GM18861 (cell line): ENCODE measurements at regions not wholly inside any gene's neighbourhood (a gene's known extent, or its start where the extent isn't known, plus 50 kb on each side); places are given as distances from the start of the nearest gene placed in this dataset.
"Not testable (repeated sequence)": the region's sequence is repeated elsewhere in the genome, so short reads cannot be mapped to it uniquely, and the experiment has no call there.

ENCODE experiments used
- ATAC-seq: cut with Tn5 transposase; IDR thresholded peaks from one replicate; pipeline ENCODE4 v1.9.1; 2021; ENCODE audit not compliant: unreplicated experiment

DNA sequence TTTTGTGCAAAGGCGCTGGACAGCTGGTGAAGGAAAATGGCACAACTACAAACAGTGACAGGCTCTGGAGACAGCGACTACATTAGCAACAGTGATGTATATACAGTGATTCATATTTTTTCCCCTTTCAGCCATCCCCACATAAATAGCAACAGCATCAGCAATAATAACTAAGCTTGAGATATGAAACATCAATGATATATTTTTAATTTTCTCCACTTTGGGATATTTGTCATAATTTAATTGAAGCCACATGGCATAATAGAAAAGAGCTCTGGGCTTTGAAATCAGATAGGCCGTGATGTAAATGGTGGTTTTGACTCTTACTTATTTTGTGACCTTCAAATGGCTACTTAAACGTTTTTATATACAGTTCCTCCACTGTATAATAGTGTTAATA, 764.3 kb upstream of the PRMT6 start:
- ATAC-seq = no peak

DNA sequence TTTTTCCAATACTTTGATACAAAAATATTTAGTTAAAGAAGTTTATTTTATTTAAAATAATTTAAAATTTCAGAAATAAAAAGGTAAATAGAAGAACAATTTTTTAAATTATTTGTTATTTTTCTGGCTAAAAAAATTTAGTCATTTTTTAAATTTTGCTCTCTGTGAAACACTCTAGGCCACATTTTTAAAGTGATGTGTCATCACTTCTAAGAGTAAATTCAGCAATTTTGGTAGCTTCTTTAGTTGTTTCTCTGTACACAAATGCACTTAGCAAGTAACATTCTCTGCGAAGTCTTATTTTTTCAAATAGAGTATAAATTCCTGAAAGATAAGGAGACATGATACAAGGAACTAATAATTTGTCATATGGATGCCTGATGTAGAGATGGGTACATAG, 760.0 kb upstream of the PRMT6 start:
- ATAC-seq = no peak

DNA sequence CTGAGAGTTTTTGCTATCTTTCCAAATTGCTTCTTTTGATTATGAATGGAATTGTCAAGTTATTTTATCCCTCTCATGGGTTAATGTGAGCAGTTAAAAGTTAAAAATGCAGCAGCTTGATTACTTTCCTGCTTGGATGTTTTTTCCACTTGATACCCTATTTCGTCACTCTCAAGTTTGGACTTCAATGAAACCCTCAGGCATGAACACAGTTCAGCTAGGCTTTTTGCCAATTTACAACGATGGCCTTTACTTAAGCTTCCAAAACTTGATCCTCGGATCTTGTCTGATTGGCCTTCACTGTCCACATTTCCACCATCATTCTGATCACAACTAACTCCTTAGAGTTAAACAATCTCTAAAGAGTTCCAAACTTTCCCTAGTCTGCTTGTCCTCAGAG, 752.4 kb upstream of the PRMT6 start:
- no peak for ATAC-seq

DNA sequence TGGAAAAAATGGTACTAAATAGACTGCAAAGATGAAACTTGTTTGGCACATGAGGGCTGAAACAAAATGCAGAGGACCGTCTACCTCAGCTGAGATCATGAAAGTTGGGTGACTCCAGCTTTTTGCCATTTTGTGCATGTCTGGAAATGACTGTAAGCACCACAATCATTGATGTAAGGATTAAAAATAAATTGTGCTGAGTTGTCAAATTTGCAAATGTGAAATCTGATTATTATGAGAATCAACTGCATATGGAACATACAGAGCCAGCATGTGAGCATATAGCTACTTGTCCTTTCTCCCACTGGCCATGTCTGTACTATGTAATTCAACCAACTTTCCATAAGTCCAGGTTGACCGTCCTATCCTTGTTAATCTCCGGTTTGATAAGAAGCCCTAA, 736.9 kb upstream of the PRMT6 start:
- no peak for ATAC-seq

DNA sequence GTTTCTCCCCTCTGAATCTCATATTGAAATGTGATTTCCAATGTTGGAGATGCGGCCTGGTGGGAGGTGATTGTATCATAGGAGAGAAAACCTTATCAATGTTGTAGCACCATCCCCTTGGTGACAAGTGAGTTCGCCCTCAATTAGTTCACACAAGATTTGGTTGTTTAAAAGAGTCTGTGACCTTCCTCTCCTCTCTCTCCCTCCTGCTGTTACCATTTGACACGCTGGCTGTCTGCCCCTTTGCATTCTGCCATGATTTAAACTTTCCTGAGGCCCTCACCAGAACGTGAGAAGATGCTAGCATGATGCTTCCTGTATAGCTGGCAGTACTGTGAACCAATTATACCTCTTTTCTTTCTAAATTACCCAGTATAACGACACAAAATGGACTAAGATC, 730.9 kb upstream of the PRMT6 start:
- ATAC-seq = no peak

DNA sequence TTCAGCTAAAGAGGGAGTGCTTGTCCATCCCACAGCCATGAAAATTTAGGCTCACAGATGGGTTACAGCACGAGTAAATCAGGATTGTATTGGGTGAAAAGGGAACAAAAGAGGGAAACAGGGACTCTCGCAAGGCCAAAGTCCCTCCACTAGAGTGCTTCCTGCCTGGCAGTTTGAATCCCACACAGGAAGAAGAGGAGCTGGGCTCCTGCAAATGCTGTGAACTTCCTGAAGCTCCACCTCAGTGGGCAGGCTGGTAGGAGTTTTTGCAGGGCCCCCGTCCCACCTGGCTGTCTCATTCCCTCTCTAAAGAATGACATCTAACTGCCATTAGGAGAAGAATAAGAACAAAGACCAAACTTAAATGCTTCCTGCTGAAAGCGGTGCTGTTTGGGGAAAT, 712.0 kb upstream of the PRMT6 start:
- no peak for ATAC-seq

DNA sequence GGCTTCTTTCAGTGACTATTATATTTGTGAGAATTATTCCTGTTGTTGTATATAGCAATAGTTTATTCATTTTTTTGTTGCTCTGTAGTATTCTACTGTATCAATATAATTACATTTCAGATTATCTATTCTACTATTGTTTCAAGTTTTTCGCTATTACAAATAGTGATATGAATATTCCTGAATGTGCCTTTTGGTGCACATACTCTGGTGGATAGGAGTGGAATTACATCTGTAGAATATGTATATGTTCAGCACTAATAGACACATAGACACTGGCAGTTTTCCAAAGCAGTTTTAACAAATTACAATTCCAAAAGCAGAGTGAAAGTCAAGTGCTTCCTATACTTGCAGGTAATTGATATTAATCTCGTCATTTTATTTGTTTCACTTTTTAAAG, 696.2 kb upstream of the PRMT6 start:
- ATAC-seq = no peak

DNA sequence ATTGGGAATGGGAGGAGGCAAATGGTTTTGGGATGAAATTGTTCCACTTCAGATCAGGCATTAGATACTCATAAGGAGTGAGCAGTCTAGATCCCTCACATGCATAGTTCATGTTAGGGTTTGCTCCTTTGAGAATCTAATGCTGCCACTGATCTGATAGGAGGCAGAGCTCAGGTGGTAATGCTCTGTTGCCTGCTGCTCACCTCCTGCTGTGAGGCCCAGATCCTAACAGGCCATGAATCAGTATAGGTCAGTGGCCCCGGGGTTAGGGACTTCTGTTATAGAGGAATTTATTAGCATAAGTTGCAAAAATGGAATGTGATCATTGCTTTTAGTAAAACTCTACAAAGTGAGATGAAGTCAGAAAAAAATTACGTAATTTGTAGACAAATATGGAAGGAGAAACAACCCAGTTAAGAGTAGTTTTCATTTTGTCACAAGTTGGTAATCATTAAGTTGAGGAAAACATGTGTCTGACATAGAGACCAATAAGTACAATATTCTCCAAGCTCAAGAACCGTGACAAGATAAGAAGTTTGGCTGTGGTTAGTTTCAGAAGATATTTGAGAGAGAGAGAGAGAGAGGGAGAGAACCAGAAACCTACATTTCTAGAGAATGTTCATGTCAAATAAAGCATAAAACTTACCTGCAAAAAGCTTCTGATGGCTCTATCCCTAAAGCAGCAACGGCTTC, 689.7 kb upstream of the PRMT6 start:
- ATAC-seq = no peak

DNA sequence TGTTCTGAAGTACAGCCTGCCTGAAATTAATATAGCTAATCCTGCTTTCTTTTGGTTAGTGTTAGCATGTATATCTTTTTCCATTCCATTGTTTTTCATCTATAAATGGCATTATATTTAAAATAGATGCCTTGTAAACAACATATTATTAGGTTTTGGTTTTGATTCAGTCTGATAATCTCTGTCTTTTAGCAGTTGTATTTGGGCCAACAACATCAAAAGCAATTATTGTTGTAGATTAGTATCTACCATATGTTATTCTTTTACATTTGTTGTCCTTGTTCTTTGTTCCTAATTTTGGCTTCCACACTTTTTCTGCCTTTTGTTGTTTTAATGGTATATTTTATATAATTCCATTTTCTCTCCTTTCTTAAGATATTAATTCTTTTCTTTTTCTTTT, 678.2 kb upstream of the PRMT6 start:
- no peak for ATAC-seq

DNA sequence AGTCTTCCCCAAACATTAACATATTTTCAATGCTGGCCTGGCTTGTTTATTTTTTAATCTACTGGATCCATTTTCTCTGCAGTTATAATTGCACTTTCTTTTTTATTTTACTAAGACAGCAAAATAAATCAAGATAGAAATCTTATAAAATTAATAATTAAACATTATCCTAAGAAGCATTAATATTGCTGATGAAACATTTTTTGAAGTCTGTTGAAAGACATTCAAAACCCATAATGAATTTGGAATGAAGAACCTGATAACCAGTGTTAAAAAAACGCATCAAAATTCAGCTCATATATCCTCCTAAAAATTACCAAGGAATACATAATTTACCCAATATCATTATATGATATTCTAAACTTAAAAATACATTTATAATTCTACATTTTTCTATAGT, 675.7 kb upstream of the PRMT6 start:
- ATAC-seq = no peak

DNA sequence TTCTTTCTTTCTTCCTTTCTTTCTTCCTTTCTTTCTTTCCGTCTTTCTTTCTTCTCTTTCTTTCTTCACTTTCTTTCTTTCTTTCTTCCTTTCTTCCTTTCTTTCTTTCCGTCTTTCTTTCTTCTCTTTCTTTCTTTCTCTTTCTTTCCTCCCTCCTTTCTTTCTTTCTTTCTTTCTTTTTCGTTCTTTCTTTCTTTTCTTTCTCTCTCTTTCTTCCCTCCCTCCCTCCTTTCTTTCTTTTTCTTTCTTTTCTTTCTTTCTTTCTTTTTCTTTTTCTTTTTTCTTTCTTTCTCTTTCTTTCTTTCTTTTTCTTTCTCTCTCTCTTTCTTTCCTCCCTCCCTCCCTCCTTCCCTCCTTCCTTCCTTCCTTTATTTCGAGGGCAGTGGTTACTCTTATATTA, 667.3 kb upstream of the PRMT6 start:
- ATAC-seq = not testable (repeated sequence)

DNA sequence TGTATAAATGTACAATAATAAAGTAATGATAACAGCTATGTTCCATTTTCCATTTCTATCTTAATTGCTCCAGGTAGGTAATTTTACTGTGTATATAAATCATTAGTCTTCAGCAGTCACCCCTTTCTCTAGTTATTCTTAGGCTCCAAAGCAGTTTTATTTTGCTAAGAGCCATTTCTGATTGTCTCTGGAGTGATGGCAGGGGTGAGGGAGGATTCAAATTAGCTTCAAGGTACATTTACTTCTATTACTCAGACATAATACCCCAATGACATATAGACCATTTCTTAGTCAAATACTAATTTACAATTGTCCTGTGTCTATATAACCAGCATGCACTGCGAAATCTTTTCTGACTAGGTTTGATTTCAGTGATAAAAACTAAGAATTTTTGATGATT, 663.4 kb upstream of the PRMT6 start:
- no peak for ATAC-seq

DNA sequence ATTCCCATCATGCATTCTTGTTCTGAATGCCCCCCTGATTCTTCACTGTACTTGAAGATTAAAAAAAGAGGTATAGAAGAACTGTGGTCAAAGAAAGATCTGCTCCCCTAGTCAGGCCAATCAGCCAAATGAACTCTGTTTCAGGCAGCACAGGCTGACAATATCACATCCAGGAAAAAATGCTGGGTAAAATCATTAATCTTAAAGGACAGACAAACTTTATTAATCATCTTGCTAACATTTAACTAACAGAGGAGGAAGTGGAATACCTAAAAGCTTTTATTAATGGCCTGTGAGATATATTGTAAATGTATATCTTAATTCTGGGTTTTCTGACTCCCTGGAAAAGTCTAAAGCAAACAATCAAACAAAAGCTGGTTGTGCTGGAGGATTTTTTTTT, 660.5 kb upstream of the PRMT6 start:
- ATAC-seq = no peak

DNA sequence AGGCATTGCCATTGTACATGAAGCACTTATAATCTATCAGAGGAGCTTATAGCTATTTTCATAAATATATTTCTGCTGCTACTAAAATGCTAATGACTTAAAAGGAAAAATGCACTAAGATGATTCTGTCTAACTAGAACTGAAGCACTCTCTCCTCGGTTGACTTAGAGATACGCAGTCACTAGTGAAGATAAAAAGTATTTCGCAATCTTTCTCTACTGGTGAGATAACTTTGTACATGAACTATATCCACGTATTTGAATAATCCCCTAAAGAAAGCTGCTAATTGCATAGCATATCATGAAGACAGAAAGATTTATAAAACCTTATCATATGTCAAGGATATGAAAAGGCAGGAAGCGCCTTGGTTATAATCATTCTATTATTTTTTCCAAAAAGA, 658.1 kb upstream of the PRMT6 start:
- ATAC-seq = no peak

DNA sequence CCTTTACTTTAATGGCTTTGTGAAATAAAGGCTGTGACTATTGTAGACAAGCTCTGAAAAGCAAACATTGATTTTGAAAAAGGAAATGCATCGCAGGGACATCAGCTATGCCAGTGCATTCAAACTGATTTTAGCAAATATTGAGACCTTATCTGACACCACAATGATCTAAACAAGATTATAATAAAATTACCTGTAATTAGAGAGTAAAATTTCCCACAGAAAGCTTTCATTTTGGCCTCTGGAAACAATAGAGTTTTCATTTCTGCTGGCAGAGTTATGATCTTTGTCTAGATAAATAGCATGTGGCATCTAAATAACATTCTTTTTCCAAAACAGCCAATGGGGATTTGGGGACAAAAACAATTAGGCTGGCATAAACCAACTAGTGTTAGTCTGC, 650.4 kb upstream of the PRMT6 start:
- ATAC-seq = no peak

DNA sequence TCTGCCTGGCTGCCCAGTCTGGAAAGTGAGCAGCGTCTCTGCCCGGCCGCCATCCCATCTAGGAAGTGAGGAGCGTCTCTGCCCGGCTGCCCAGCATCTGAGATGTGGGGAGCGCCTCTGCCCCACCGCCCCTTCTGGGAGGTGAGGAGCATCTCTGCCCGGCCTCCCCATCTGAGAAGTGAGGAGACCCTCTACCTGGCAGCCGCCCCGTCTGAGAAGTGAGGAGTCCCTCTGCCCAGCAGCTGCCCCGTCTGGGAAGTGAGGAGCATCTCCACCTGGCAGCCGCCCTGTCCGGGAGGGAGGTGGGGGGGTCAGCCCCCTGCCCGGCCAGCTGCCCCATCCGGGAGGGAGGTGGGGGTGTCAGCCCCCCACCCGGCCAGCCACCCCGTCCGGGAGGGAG, 644.2 kb upstream of the PRMT6 start:
- not testable (repeated sequence) for ATAC-seq

DNA sequence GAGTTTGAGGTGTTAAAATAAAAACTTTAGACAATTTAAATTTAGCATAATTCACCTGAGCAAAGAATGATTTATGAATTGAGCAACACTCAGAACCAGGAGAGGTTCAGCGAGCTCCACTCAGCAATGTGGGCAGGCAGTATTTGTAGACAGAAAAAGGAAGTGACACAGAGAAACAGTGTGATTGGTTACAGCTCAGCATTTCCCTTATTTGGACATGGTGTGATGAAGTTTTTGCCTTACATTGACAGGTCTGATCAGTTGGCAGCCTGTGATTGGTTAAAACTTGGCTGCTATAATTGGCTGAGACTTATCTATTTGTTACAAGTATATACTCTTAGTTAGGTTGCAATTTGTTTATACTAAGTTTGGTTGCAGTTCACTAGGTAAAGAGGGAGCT, 621.2 kb upstream of the PRMT6 start:
- ATAC-seq = no peak

DNA sequence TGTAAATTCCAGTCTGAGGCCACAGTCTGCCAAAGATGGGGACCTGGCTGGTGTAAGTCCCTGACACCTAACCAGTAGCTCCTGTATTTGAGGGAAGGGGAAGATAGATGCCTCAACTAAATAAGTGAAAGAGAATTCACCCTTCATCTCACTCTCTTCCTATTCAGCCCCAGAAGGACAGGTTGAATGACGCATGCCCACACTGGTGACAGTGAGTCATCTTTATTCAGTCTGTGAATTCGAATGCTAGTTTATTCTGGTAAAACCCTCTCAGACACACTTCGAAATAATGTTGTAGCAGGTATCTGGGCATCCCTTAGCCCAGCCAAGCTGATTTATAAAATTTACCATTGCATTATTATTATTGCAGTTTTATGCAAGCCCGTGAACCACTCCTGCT, 617.0 kb upstream of the PRMT6 start:
- no peak for ATAC-seq

DNA sequence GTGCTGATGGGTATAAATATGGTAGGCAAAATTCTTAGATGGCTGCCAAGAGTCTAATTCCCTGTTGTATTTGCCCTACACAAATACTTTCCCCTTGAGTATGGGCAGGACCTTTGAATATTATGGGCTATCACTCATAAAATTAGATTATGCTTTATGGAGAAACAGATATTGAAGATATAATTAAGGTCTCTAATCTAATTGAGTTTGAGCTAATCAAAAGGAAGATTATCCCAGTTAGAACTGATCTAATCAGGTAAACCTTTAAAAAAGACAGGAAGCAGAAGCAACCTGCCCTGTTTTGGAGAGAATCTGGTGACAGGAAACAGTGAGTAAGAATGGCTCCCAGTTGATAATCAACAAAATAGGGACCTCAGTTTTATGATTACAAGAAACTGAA, 609.0 kb upstream of the PRMT6 start:
- no peak for ATAC-seq

DNA sequence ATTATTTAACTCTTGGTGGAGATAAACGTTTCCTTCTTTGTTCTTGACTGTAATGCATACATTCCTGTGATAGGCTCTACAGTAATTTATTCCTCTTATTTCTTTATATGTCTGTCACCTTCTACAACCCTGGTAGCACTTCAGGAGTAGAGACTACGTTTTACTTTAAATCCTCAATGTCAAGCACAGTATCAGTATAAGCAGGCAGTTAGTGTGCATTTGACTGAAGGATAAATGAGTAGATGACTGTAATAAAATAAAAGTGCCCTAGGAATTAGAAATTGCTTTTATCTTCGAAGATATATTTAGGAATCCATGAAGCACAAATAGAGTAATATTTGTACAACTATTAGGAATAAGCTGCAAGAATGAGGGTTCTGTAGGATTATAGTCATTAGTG, 599.6 kb upstream of the PRMT6 start:
- ATAC-seq = no peak

DNA sequence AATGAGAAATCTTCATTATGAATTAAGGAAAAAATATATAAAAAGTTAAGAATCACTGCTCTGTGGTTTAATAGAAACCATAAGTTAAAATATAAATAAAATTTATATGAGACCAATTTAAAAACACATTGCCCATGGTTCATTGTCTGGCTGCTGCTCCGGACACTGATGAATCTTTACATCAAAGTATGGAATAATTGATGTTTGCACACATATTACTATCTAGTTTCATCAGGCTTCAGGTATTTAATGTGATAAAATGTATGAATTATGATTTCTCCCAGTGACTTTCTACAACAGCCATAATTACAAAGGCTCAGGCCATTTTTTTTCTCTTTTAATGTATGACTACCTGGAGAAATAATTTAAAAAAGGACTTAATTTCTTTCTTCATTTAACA, 599.1 kb upstream of the PRMT6 start:
- no peak for ATAC-seq

DNA sequence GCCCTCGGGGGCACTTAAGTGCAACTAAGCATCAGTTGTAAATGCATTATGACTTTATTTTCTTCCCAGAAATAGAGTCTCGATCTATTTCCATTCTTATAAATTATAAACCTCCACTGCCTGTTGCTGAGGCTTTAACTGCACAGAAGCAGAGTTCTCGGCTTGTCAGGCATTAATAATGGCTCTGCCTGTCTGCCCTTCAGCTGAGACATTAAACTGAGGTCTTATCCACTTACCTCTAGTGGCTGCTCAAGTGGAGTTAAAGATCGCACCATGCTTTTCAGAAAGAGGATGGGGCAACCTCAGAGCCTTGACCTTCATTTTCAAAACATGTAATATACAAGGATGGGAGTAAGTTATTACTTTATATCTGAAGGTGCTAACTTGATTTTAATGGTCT, 597.6 kb upstream of the PRMT6 start:
- ATAC-seq = no peak

DNA sequence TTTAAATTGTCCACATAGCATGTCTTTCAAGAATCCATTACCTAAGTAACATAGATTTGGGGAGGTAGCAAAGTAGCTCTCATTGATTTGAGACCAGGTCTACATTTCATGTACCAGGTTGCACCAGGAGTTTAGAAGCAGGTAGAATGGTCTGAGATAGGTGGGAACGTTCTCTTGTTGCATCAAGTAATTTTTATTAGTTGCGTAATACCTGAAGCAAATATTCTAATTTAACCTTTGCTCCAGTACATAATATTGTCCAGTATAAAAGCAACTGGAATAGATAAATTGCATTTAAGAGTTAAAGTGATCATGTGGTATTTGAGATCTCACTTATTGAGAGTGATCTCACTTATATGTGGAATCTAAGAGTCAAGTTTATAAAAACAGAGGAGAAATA, 597.1 kb upstream of the PRMT6 start:
- ATAC-seq = no peak

DNA sequence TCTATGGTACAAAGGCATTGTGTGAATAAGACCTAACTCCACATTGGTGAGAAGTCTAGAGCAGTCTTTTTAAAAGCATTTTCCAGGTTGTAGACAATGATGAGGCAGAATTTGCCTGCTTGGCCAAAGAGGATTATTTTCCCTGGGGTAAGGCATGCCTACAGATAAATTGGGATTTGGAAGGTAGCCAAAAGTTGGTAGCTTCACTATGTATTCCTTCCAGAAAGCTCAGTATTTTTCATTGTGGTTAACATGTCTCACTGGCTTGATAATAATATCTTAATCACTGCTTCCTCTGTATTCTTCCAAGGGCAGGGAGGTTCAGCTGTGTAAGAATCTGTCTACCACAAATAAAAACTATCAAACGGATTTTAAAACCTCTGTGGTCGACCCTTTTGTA, 590.8 kb upstream of the PRMT6 start:
- ATAC-seq = no peak
